GM23248 (cell line): ENCODE measurements at regions not wholly inside any gene's neighbourhood (a gene's known extent, or its start where the extent isn't known, plus 50 kb on each side); places are given as distances from the start of the nearest gene placed in this dataset.

Experiments
- EZH2 ChIP-seq: fragments of 200-600 bp; sonication (generic); IDR thresholded peaks from 2 replicates; pipeline ENCODE4 v1.6.1; 2018; ENCODE audit warnings: antibody characterized with exemption, mild to moderate bottlenecking; ENCODE audit not compliant: insufficient read depth, poor library complexity, severe bottlenecking
- EZH2phosphoT487 ChIP-seq: fragments of 200-600 bp; sonication (generic); IDR thresholded peaks from 2 replicates; pipeline ENCODE4 v1.6.1; 2018; ENCODE audit warnings: antibody characterized with exemption, moderate library complexity, mild to moderate bottlenecking, low read depth; ENCODE audit not compliant: insufficient read depth

- no peak for TF ChIP-seq EZH2phosphoT487
- TF ChIP-seq EZH2 = no peak
These were observed 212.7 kb downstream of the HERPUD2 start for GRCh38 chr7:35482231-35482630.
